ENCODE measurements at regions not wholly inside any gene's neighbourhood (a gene's known extent, or its start where the extent isn't known, plus 50 kb on each side); places are given as distances from the start of the nearest gene placed in this dataset.
A peak's percentile ranks its signal among the peaks of the same experiment; 100 is the strongest.

GRCh38 chr2:121089166-121089510, 195.9 kb downstream of the TFCP2L1 start:
- no peaks in the 10 kb centered on the region for H3K9me3 ChIP-seq
- H3K36me3 ChIP-seq = no peaks in the 10 kb centered on the region
- no peak overlapping the region for H3K27ac ChIP-seq
- intact Hi-C loops (cut with DNase I) = loop anchor here in 2 of 4 donors (5.0 to 10.0 kb wide), 2 partner anchors 747 to 754 kb away; no protein-coding TSS in a partner anchor
- WGBS, 3 donors = 60 to 70% (median 61%) methylated on average over 11 of the region's 11 CpGs
- H3K27me3 ChIP-seq = no peaks in the 10 kb centered on the region
- no peak for TF ChIP-seq EP300 (IDR thresholded peaks at IDR 0.05)
- TF ChIP-seq CTCF (IDR thresholded peaks at IDR 0.05) = no peak
- no peak for TF ChIP-seq POLR2A (IDR thresholded peaks at IDR 0.05)
- H3K4me3 ChIP-seq = no peak overlapping the region
- DNase-seq = no peak
- peaks cover 7% of the 10 kb centered on the region for H3K4me1 ChIP-seq (ENCODE audit: insufficient read depth)

GRCh38 chr2:121090088-121090715, 194.8 kb downstream of the TFCP2L1 start:
- DNase-seq = peak in 1 of 5 donors; percentile 8
- H3K9me3 ChIP-seq = no peaks in the 10 kb centered on the region
- no peaks in the 10 kb centered on the region for H3K36me3 ChIP-seq
- no peaks in the 10 kb centered on the region for H3K27me3 ChIP-seq
- TF ChIP-seq POLR2A (IDR thresholded peaks at IDR 0.05) = no peak
- TF ChIP-seq EP300 (IDR thresholded peaks at IDR 0.05) = no peak
- no peak for TF ChIP-seq CTCF (IDR thresholded peaks at IDR 0.05)
- intact Hi-C loops (cut with DNase I) = no loop called here
- no peak overlapping the region for H3K4me3 ChIP-seq
- H3K4me1 ChIP-seq (ENCODE audit: insufficient read depth) = peaks cover 7% of the 10 kb centered on the region
- WGBS, 3 donors = 76 to 84% (median 77%) methylated on average over 18 of the region's 18 CpGs
- H3K27ac ChIP-seq = no peak overlapping the region

- Histone ChIP-seq H3K27me3 (no peaks in the 10 kb centered on the region), H3K4me3 (no peak overlapping the region), H3K27ac (no peak overlapping the region), H3K36me3 (no peaks in the 10 kb centered on the region), H3K4me1 (ENCODE audit: insufficient read depth) (peaks cover 7% of the 10 kb centered on the region), H3K9me3 (no peaks in the 10 kb centered on the region)
- DNase-seq = no peak
- TF ChIP-seq POLR2A (IDR thresholded peaks at IDR 0.05) (no peak), EP300 (IDR thresholded peaks at IDR 0.05) (no peak), CTCF (IDR thresholded peaks at IDR 0.05) (no peak)
- 88 to 100% (median 91%) methylated on average over 2 of the region's 2 CpGs for WGBS, 3 donors
- intact Hi-C loops (cut with DNase I) = no loop called here
Observed at GRCh38 chr2:121092095-121092494, 192.9 kb downstream of the TFCP2L1 start.

GRCh38 chr2:121093692-121094091, 191.3 kb downstream of the TFCP2L1 start:
- Histone ChIP-seq H3K9me3 (no peaks in the 10 kb centered on the region), H3K27me3 (no peaks in the 10 kb centered on the region), H3K27ac (no peak overlapping the region), H3K36me3 (no peaks in the 10 kb centered on the region), H3K4me3 (no peak overlapping the region), H3K4me1 (ENCODE audit: insufficient read depth) (peaks cover 4% of the 10 kb centered on the region)
- DNase-seq = no peak
- TF ChIP-seq CTCF (IDR thresholded peaks at IDR 0.05) (no peak), POLR2A (IDR thresholded peaks at IDR 0.05) (no peak), EP300 (IDR thresholded peaks at IDR 0.05) (no peak)
- 49 to 70% (median 65%) methylated on average over 2 of the region's 2 CpGs for WGBS, 3 donors
- intact Hi-C loops (cut with DNase I) = no loop called here

Measured in ovary (tissue), 7 donors.